ENCODE measurements at regions not wholly inside any gene's neighbourhood (a gene's known extent, or its start where the extent isn't known, plus 50 kb on each side); places are given as distances from the start of the nearest gene placed in this dataset.

DNA sequence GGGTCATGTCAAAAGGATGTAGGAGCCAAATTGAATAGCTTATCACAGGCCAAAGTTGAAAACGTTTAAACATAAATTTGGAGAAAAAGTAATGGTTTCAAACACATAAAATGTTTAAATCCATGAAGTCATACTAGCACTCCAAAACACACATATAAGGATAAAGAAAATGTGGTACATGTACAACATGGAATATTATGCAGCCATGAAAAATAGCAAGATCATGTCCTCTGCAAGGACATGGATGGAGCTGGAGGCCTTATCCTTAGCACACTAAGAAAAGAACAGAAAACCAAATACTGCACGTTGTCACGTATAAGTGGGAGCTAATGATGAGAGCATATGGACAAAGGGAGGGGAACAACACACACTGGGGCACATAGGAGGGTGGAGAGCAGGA lies 911.7 kb upstream of the PCDH20 start:
- H3K4me3 ChIP-seq (ENCODE audit: low read depth, low read length), result no peak overlapping the region
- H3K4me1 ChIP-seq (ENCODE audit: control insufficient read depth, insufficient read depth, low read length), result no peaks in the 10 kb centered on the region
- no peak overlapping the region for H3K27ac ChIP-seq (ENCODE audit: low read depth, low read length)
- H3K36me3 ChIP-seq (ENCODE audit: control insufficient read depth, insufficient read depth, low read length), result no peaks in the 10 kb centered on the region
- H3K9ac ChIP-seq (ENCODE audit: low read length), result no peak overlapping the region
- H3K27me3 ChIP-seq (ENCODE audit: control insufficient read depth, insufficient read depth, low read length), result no peaks in the 10 kb centered on the region
- H3K9me3 ChIP-seq (ENCODE audit: control insufficient read depth, insufficient read depth, low read depth, low read length), result no peaks in the 10 kb centered on the region

DNA sequence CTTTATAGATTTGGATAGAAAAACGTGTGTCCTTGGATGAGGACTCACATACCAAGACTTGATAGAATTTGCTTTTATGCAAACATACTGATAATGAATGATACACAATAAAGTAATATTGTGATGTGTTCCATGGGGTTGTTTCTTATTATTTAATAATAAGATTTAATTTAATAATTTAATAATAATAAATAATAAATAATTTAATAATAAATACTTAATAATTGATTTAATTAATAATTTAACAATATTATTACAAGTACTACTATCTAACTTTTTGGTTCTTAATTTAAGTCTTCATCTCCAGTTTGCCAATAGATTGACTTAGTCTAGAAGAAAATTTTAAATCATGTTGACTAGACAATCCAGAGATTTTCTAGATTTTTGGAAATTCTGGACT lies 909.2 kb upstream of the PCDH20 start:
- no peaks in the 10 kb centered on the region for H3K27me3 ChIP-seq (ENCODE audit: control insufficient read depth, insufficient read depth, low read length)
- H3K9ac ChIP-seq (ENCODE audit: low read length), result no peak overlapping the region
- H3K36me3 ChIP-seq (ENCODE audit: control insufficient read depth, insufficient read depth, low read length), result no peaks in the 10 kb centered on the region
- H3K4me1 ChIP-seq (ENCODE audit: control insufficient read depth, insufficient read depth, low read length), result no peaks in the 10 kb centered on the region
- no peaks in the 10 kb centered on the region for H3K9me3 ChIP-seq (ENCODE audit: control insufficient read depth, insufficient read depth, low read depth, low read length)
- H3K27ac ChIP-seq (ENCODE audit: low read depth, low read length), result no peak overlapping the region
- H3K4me3 ChIP-seq (ENCODE audit: low read depth, low read length), result no peak overlapping the region

DNA sequence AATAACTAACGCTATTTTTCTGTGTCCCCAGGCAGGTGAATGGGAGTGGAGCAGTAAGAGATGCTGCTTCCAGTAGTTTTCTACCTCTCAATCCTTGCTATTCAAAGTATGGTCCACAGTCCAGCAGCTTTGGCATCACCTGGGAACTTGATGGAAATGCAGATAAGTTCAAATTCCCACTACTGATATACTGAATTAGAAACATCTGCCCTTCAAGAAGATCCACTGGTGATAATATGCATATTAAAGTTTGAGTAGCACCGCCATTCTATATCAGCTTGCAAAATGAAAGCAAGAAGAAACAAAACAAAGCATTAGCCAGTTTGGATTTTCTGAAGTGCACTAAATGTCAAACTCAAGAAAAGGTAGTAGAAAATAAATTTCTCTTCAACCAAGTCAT lies 906.2 kb upstream of the PCDH20 start:
- no peaks in the 10 kb centered on the region for H3K36me3 ChIP-seq (ENCODE audit: control insufficient read depth, insufficient read depth, low read length)
- H3K4me1 ChIP-seq (ENCODE audit: control insufficient read depth, insufficient read depth, low read length), result no peaks in the 10 kb centered on the region
- H3K4me3 ChIP-seq (ENCODE audit: low read depth, low read length), result no peak overlapping the region

DNA sequence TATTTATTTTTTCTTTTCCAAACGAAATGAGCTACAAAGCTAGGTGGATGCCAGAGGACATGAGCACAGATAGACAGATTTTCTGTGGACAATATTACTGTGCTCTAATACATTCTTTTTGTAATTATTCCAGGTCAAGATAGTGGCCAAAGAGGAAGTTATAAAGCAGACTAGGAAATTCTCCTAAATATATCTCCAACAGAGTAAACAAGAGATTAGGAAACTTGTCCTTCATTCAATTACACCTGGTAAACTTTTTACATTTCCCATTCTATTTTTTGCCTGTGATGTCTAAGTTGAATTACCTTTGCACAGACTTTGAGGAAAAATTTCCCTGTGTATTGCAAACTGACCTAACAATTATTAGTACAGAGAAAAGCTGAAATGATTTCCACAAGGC lies 905.5 kb upstream of the PCDH20 start:
- Histone ChIP-seq H3K27ac (ENCODE audit: low read depth, low read length) (no peak overlapping the region), H3K9me3 (ENCODE audit: control insufficient read depth, insufficient read depth, low read depth, low read length) (no peaks in the 10 kb centered on the region), H3K4me3 (ENCODE audit: low read depth, low read length) (no peak overlapping the region), H3K36me3 (ENCODE audit: control insufficient read depth, insufficient read depth, low read length) (no peaks in the 10 kb centered on the region), H3K4me1 (ENCODE audit: control insufficient read depth, insufficient read depth, low read length) (no peaks in the 10 kb centered on the region), H3K9ac (ENCODE audit: low read length) (no peak overlapping the region), H3K27me3 (ENCODE audit: control insufficient read depth, insufficient read depth, low read length) (no peaks in the 10 kb centered on the region)

More for the DNA sequence above, 906.2 kb upstream of the PCDH20 start:
- H3K9ac ChIP-seq (ENCODE audit: low read length), result no peak overlapping the region
- H3K27ac ChIP-seq (ENCODE audit: low read depth, low read length), result no peak overlapping the region
- no peaks in the 10 kb centered on the region for H3K27me3 ChIP-seq (ENCODE audit: control insufficient read depth, insufficient read depth, low read length)
- H3K9me3 ChIP-seq (ENCODE audit: control insufficient read depth, insufficient read depth, low read depth, low read length), result no peaks in the 10 kb centered on the region

DNA sequence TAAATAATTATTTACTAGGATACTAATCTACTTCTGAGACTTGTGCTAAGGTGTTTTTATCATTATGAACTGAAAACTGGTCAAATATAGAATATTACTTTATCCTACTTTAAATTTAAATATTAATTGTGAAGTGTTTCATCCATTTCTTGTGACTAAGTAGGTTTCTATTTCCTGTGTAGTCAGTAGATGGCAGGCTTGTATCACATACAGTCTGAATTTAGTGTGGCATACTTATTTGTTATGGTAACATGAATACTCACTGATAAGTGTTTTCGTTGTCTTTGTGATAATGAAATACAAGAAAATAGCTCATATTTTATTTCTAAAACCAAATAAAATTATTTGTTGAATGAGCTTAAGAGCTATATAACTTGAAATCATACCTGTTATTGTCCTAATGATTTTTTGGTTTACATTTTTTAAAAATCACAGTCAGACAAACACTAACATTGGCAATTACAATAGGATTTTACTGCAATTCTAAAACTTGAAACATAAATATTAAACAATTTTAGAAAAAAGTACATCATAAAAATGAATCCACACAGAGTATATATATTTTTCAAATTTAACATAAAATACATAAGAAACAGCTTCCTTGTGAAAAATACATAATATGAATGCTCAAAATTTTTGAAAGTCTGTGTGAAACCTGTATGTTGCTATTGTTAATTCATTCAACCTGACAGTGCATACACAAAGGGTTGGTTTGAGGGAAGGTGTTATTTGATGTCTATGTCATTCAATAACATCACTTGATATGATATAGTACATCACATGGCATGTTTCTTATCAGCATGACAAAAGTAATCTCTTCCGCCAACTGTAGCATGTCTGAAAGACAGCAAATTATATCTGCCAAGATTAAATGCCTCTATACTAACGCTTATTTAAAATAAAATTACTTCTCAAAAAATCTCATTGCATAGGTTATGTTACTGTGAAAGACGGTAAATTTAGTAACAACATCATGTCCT lies 904.8 kb upstream of the PCDH20 start:
- no peaks in the 10 kb centered on the region for H3K9me3 ChIP-seq (ENCODE audit: control insufficient read depth, insufficient read depth, low read depth, low read length)
- no peaks in the 10 kb centered on the region for H3K36me3 ChIP-seq (ENCODE audit: control insufficient read depth, insufficient read depth, low read length)
- H3K27me3 ChIP-seq (ENCODE audit: control insufficient read depth, insufficient read depth, low read length), result no peaks in the 10 kb centered on the region
- no peak overlapping the region for H3K9ac ChIP-seq (ENCODE audit: low read length)
- no peaks in the 10 kb centered on the region for H3K4me1 ChIP-seq (ENCODE audit: control insufficient read depth, insufficient read depth, low read length)
- H3K27ac ChIP-seq (ENCODE audit: low read depth, low read length), result no peak overlapping the region
- no peak overlapping the region for H3K4me3 ChIP-seq (ENCODE audit: low read depth, low read length)

DNA sequence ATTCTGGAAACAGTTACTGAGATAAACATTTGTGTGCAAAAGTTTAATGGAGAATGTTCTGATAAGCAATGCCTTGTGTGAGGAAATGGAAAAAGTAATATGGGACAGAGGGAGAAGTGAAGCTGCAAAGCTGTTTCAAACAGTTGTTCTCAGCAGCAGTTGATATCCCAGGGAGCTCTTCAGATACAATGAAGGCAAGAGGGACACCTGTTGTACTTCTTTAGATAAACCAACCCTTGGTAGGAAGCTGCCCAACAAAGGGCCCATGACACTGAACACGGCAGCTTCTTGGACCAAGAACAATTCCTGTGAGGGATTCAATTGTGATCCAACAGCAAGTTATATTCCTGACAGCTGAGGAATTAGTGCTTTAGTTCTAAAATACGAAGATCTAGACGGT lies 894.3 kb upstream of the PCDH20 start:
- Histone ChIP-seq H3K27ac (ENCODE audit: low read depth, low read length) (no peak overlapping the region), H3K36me3 (ENCODE audit: control insufficient read depth, insufficient read depth, low read length) (no peaks in the 10 kb centered on the region), H3K4me1 (ENCODE audit: control insufficient read depth, insufficient read depth, low read length) (peaks cover 7% of the 10 kb centered on the region; the same call in 1 of the 2 replicates), H3K4me3 (ENCODE audit: low read depth, low read length) (no peak overlapping the region), H3K9me3 (ENCODE audit: control insufficient read depth, insufficient read depth, low read depth, low read length) (no peaks in the 10 kb centered on the region), H3K27me3 (ENCODE audit: control insufficient read depth, insufficient read depth, low read length) (no peaks in the 10 kb centered on the region), H3K9ac (ENCODE audit: low read length) (no peak overlapping the region)

DNA sequence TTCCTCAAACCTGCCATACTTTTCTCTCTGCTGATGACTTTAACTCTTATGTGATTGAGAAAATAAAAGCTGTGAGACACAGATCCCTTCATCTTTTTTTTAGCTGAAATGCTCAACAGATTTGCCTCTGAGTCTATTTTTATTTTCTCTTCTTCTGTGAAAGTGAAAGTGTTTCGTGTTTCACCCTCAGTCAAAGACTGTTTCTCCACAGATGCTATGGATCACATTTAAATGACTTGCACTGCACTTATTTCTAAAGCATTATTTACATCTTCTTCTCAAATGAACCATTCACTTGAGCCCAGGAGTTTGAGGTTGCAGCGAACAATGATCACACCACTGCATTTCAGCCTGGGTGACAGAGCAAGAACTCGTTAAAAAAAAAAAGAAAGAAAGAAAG lies 890.1 kb upstream of the PCDH20 start:
- Histone ChIP-seq H3K27ac (ENCODE audit: low read depth, low read length) (no peak overlapping the region), H3K4me1 (ENCODE audit: control insufficient read depth, insufficient read depth, low read length) (peaks cover 6% of the 10 kb centered on the region; the same call in 1 of the 2 replicates), H3K36me3 (ENCODE audit: control insufficient read depth, insufficient read depth, low read length) (no peaks in the 10 kb centered on the region), H3K27me3 (ENCODE audit: control insufficient read depth, insufficient read depth, low read length) (no peaks in the 10 kb centered on the region), H3K4me3 (ENCODE audit: low read depth, low read length) (no peak overlapping the region), H3K9ac (ENCODE audit: low read length) (no peak overlapping the region), H3K9me3 (ENCODE audit: control insufficient read depth, insufficient read depth, low read depth, low read length) (no peaks in the 10 kb centered on the region)

DNA sequence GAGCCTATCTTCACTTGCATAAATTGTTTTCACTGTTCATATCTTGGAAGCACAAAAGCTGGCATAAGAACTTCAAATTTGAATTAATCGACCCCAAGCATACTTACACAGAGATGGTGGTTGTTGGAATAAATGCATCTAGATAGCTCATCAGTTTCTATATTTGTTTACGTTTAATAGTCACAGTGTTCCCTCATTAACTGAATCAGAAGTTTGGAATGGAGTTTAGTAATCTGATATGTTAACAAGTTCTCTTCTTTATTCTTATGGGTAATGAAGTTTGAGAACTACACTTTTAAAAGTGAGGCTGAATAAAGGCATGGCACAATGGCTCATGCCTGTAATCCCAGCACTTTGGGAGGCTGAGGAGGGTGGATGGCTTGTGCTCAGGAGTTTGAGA lies 886.7 kb upstream of the PCDH20 start:
- H3K27me3 ChIP-seq (ENCODE audit: control insufficient read depth, insufficient read depth, low read length), result no peaks in the 10 kb centered on the region
- no peaks in the 10 kb centered on the region for H3K9me3 ChIP-seq (ENCODE audit: control insufficient read depth, insufficient read depth, low read depth, low read length)
- no peaks in the 10 kb centered on the region for H3K4me1 ChIP-seq (ENCODE audit: control insufficient read depth, insufficient read depth, low read length)
- H3K36me3 ChIP-seq (ENCODE audit: control insufficient read depth, insufficient read depth, low read length), result no peaks in the 10 kb centered on the region
- no peak overlapping the region for H3K27ac ChIP-seq (ENCODE audit: low read depth, low read length)
- H3K4me3 ChIP-seq (ENCODE audit: low read depth, low read length), result no peak overlapping the region
- H3K9ac ChIP-seq (ENCODE audit: low read length), result no peak overlapping the region

DNA sequence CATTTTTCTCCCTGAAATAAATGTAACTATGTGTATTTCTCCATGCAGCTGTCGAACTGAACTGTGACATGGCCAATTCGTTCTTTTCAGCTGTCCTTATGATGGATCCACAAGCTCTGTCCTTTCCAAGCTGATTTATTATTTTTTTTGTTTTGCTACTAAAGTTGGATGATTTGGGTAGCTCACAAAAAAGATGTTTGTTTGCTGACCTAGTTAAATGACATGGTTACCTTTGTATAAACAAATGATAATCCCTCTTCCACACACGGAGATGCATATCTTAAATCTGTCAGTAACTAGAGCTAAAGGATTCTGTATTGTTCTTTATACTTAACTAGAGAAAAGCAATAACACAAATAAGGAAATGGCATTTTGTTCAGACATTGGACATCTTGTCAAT lies 884.3 kb upstream of the PCDH20 start:
- H3K27ac ChIP-seq (ENCODE audit: low read depth, low read length), result no peak overlapping the region
- no peaks in the 10 kb centered on the region for H3K36me3 ChIP-seq (ENCODE audit: control insufficient read depth, insufficient read depth, low read length)
- no peak overlapping the region for H3K4me3 ChIP-seq (ENCODE audit: low read depth, low read length)
- no peaks in the 10 kb centered on the region for H3K27me3 ChIP-seq (ENCODE audit: control insufficient read depth, insufficient read depth, low read length)
- H3K9ac ChIP-seq (ENCODE audit: low read length), result no peak overlapping the region
- H3K9me3 ChIP-seq (ENCODE audit: control insufficient read depth, insufficient read depth, low read depth, low read length), result no peaks in the 10 kb centered on the region
- H3K4me1 ChIP-seq (ENCODE audit: control insufficient read depth, insufficient read depth, low read length), result no peaks in the 10 kb centered on the region

DNA sequence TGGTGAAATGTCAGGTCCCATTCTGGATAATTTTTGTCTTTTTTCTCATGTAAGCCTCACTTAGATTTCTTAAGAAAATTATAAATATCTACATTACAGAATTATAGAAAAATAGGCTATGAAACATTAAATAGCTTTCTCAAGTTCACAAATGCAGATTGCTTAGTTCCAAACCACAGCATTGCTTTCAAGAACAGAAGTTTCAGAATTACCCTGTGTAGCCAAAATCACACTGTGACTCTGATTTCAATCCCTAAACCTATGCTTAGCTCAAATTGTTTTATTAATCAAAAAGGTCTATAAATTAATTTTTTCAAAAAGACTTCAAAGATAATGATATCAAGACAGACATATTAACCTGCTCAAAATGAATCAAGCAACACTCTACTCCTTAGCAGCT lies 881.2 kb upstream of the PCDH20 start:
- Histone ChIP-seq H3K4me1 (ENCODE audit: control insufficient read depth, insufficient read depth, low read length) (no peaks in the 10 kb centered on the region), H3K36me3 (ENCODE audit: control insufficient read depth, insufficient read depth, low read length) (no peaks in the 10 kb centered on the region), H3K27ac (ENCODE audit: low read depth, low read length) (no peak overlapping the region), H3K27me3 (ENCODE audit: control insufficient read depth, insufficient read depth, low read length) (no peaks in the 10 kb centered on the region), H3K9me3 (ENCODE audit: control insufficient read depth, insufficient read depth, low read depth, low read length) (no peaks in the 10 kb centered on the region), H3K4me3 (ENCODE audit: low read depth, low read length) (no peak overlapping the region), H3K9ac (ENCODE audit: low read length) (no peak overlapping the region)

DNA sequence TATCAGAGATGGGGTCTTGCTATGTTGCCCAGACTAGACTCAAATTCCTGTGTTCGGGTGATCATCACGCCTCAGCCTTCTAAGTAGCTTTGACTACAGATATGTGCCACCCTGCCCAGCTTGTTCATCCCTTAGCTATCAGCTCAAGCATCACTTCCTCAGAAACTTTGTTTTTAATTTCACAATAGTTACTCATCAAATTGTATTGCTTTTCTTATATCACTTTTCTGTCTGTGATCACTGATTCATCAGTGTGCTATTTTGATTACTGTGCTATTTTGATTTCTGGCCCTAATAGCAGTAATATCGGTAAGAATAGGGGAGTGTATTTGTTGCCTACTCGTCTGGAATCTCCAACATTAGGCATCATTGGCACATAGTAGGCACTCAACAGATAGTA lies 878.6 kb upstream of the PCDH20 start:
- no peaks in the 10 kb centered on the region for H3K4me1 ChIP-seq (ENCODE audit: control insufficient read depth, insufficient read depth, low read length)
- H3K9me3 ChIP-seq (ENCODE audit: control insufficient read depth, insufficient read depth, low read depth, low read length), result 0 out of 2 replicates have a peak, but pooled peaks cover 4% of the 10 kb centered on the region
- H3K4me3 ChIP-seq (ENCODE audit: low read depth, low read length), result no peak overlapping the region
- no peaks in the 10 kb centered on the region for H3K36me3 ChIP-seq (ENCODE audit: control insufficient read depth, insufficient read depth, low read length)
- no peak overlapping the region for H3K27ac ChIP-seq (ENCODE audit: low read depth, low read length)
- no peaks in the 10 kb centered on the region for H3K27me3 ChIP-seq (ENCODE audit: control insufficient read depth, insufficient read depth, low read length)
- no peak overlapping the region for H3K9ac ChIP-seq (ENCODE audit: low read length)
